ENCODE measurements at regions not wholly inside any gene's neighbourhood (a gene's known extent, or its start where the extent isn't known, plus 50 kb on each side); places are given as distances from the start of the nearest gene placed in this dataset.

DNA sequence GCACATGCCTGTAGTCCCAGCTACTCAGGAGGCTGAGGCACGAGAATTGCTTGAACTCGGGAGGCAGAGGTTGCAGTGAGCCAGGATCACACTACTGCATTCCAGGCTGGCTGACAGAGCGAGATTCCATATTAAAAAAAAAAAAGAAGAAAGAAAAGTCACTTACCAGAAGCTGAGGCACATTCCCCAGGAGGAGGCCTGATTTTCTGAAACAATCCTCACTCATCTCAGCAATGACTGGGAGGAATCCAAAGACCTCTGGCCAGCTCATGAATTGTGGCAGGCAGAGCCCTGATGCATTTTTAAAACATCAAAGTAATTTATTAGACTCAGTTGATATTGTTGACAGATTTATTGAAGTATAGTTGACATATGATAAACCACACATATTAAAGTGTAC lies 206.3 kb downstream of the FOXO1 start:
- no peak overlapping the region for H3K27ac ChIP-seq (ENCODE audit: low read depth, low read length)
- no peaks in the 10 kb centered on the region for H3K4me1 ChIP-seq (ENCODE audit: control insufficient read depth in 5 of 5, insufficient read depth in 5 of 5, low read length in 5 of 5)
- no peaks in the 10 kb centered on the region for H3K36me3 ChIP-seq (ENCODE audit: control insufficient read depth in 5 of 5, insufficient read depth in 5 of 5, low read length in 5 of 5)
- H3K9ac ChIP-seq (ENCODE audit: low read length in 5 of 5) = no peak overlapping the region
- H3K9me3 ChIP-seq (ENCODE audit: control insufficient read depth in 5 of 5, low read length in 5 of 5) = no peaks in the 10 kb centered on the region
- H3K4me3 ChIP-seq (ENCODE audit: low read depth in 1 of 5, low read length in 5 of 5) = no peak overlapping the region
- no peaks in the 10 kb centered on the region for H3K27me3 ChIP-seq (ENCODE audit: control insufficient read depth in 5 of 5, insufficient read depth in 4 of 5, low read length in 5 of 5)

GRCh38 chr13:40464337-40465014 lies 202.0 kb downstream of the FOXO1 start:
- Histone ChIP-seq H3K27ac (ENCODE audit: low read depth, low read length) (no peak overlapping the region), H3K4me3 (ENCODE audit: low read depth in 1 of 5, low read length in 5 of 5) (no peak overlapping the region), H3K9ac (ENCODE audit: low read length in 5 of 5) (no peak overlapping the region), H3K27me3 (ENCODE audit: control insufficient read depth in 5 of 5, insufficient read depth in 4 of 5, low read length in 5 of 5) (no peaks in the 10 kb centered on the region), H3K9me3 (ENCODE audit: control insufficient read depth in 5 of 5, low read length in 5 of 5) (no peaks in the 10 kb centered on the region), H3K4me1 (ENCODE audit: control insufficient read depth in 5 of 5, insufficient read depth in 5 of 5, low read length in 5 of 5) (no peaks in the 10 kb centered on the region), H3K36me3 (ENCODE audit: control insufficient read depth in 5 of 5, insufficient read depth in 5 of 5, low read length in 5 of 5) (no peaks in the 10 kb centered on the region)

- Histone ChIP-seq H3K27ac (ENCODE audit: low read depth, low read length) (no peak overlapping the region), H3K4me3 (ENCODE audit: low read depth in 1 of 5, low read length in 5 of 5) (no peak overlapping the region), H3K4me1 (ENCODE audit: control insufficient read depth in 5 of 5, insufficient read depth in 5 of 5, low read length in 5 of 5) (peaks cover 0 to 3% (median 0%) of the 10 kb centered on the region in 5 donors), H3K9me3 (ENCODE audit: control insufficient read depth in 5 of 5, low read length in 5 of 5) (no peaks in the 10 kb centered on the region), H3K9ac (ENCODE audit: low read length in 5 of 5) (no peak overlapping the region), H3K27me3 (ENCODE audit: control insufficient read depth in 5 of 5, insufficient read depth in 4 of 5, low read length in 5 of 5) (no peaks in the 10 kb centered on the region), H3K36me3 (ENCODE audit: control insufficient read depth in 5 of 5, insufficient read depth in 5 of 5, low read length in 5 of 5) (no peaks in the 10 kb centered on the region)
These were observed 201.4 kb downstream of the FOXO1 start for GRCh38 chr13:40465015-40465390.

DNA sequence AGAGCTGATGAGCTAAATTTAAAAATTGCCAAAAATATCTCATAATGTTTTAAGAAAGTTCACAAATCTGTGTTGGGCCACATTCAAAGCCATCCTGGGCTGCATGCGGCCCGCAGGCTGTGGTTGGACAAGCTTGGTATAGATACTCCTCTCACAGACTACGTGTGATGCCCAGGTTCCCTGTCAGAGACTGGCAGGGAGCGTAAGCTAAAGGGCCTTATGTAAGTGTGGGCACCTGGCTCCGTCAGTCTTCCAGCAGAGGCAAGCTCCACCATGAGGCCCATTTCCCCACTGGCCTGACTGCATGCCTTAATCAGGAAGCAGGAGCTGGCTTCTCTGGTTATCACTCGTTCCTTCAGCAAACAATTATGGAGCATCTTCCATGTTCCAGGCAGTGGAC lies 200.2 kb downstream of the FOXO1 start:
- Histone ChIP-seq H3K4me1 (ENCODE audit: control insufficient read depth in 5 of 5, insufficient read depth in 5 of 5, low read length in 5 of 5) (peaks cover 3 to 12% (median 11%) of the 10 kb centered on the region in 5 donors), H3K27ac (ENCODE audit: low read depth, low read length) (no peak overlapping the region), H3K4me3 (ENCODE audit: low read depth in 1 of 5, low read length in 5 of 5) (no peak overlapping the region), H3K36me3 (ENCODE audit: control insufficient read depth in 5 of 5, insufficient read depth in 5 of 5, low read length in 5 of 5) (no peaks in the 10 kb centered on the region), H3K27me3 (ENCODE audit: control insufficient read depth in 5 of 5, insufficient read depth in 4 of 5, low read length in 5 of 5) (no peaks in the 10 kb centered on the region), H3K9ac (ENCODE audit: low read length in 5 of 5) (no peak overlapping the region), H3K9me3 (ENCODE audit: control insufficient read depth in 5 of 5, low read length in 5 of 5) (no peaks in the 10 kb centered on the region)

- H3K9ac ChIP-seq (ENCODE audit: low read length in 5 of 5) = no peak overlapping the region
- no peak overlapping the region for H3K4me3 ChIP-seq (ENCODE audit: low read depth in 1 of 5, low read length in 5 of 5)
- H3K36me3 ChIP-seq (ENCODE audit: control insufficient read depth in 5 of 5, insufficient read depth in 5 of 5, low read length in 5 of 5) = no peaks in the 10 kb centered on the region
- peaks cover 3 to 14% (median 11%) of the 10 kb centered on the region in 5 donors for H3K4me1 ChIP-seq (ENCODE audit: control insufficient read depth in 5 of 5, insufficient read depth in 5 of 5, low read length in 5 of 5)
- H3K27ac ChIP-seq (ENCODE audit: low read depth, low read length) = no peak overlapping the region
- no peaks in the 10 kb centered on the region for H3K27me3 ChIP-seq (ENCODE audit: control insufficient read depth in 5 of 5, insufficient read depth in 4 of 5, low read length in 5 of 5)
- no peaks in the 10 kb centered on the region for H3K9me3 ChIP-seq (ENCODE audit: control insufficient read depth in 5 of 5, low read length in 5 of 5)
These were observed 198.1 kb downstream of the FOXO1 start for GRCh38 chr13:40468227-40468838.

- no peak overlapping the region for H3K9ac ChIP-seq (ENCODE audit: low read length in 5 of 5)
- H3K27ac ChIP-seq (ENCODE audit: low read depth, low read length) = no peak overlapping the region
- H3K4me3 ChIP-seq (ENCODE audit: low read depth in 1 of 5, low read length in 5 of 5) = no peak overlapping the region
- peaks cover 3 to 14% (median 11%) of the 10 kb centered on the region in 5 donors for H3K4me1 ChIP-seq (ENCODE audit: control insufficient read depth in 5 of 5, insufficient read depth in 5 of 5, low read length in 5 of 5)
- no peaks in the 10 kb centered on the region for H3K9me3 ChIP-seq (ENCODE audit: control insufficient read depth in 5 of 5, low read length in 5 of 5)
- H3K36me3 ChIP-seq (ENCODE audit: control insufficient read depth in 5 of 5, insufficient read depth in 5 of 5, low read length in 5 of 5) = no peaks in the 10 kb centered on the region
- no peaks in the 10 kb centered on the region for H3K27me3 ChIP-seq (ENCODE audit: control insufficient read depth in 5 of 5, insufficient read depth in 4 of 5, low read length in 5 of 5)
These were observed 196.7 kb downstream of the FOXO1 start for GRCh38 chr13:40469581-40470310.

GRCh38 chr13:40470660-40471059 lies 195.8 kb downstream of the FOXO1 start:
- Histone ChIP-seq H3K27me3 (ENCODE audit: control insufficient read depth in 5 of 5, insufficient read depth in 4 of 5, low read length in 5 of 5) (no peaks in the 10 kb centered on the region), H3K4me1 (ENCODE audit: control insufficient read depth in 5 of 5, insufficient read depth in 5 of 5, low read length in 5 of 5) (peaks cover 3 to 14% (median 11%) of the 10 kb centered on the region in 5 donors), H3K4me3 (ENCODE audit: low read depth in 1 of 5, low read length in 5 of 5) (no peak overlapping the region), H3K36me3 (ENCODE audit: control insufficient read depth in 5 of 5, insufficient read depth in 5 of 5, low read length in 5 of 5) (no peaks in the 10 kb centered on the region), H3K27ac (ENCODE audit: low read depth, low read length) (peak overlapping the region; percentile 58), H3K9me3 (ENCODE audit: control insufficient read depth in 5 of 5, low read length in 5 of 5) (no peaks in the 10 kb centered on the region), H3K9ac (ENCODE audit: low read length in 5 of 5) (no peak overlapping the region)

- no peaks in the 10 kb centered on the region for H3K27me3 ChIP-seq (ENCODE audit: control insufficient read depth in 5 of 5, insufficient read depth in 4 of 5, low read length in 5 of 5)
- H3K36me3 ChIP-seq (ENCODE audit: control insufficient read depth in 5 of 5, insufficient read depth in 5 of 5, low read length in 5 of 5) = no peaks in the 10 kb centered on the region
- H3K4me3 ChIP-seq (ENCODE audit: low read depth in 1 of 5, low read length in 5 of 5) = no peak overlapping the region
- H3K9ac ChIP-seq (ENCODE audit: low read length in 5 of 5) = no peak overlapping the region
- peak overlapping the region; percentile 58 for H3K27ac ChIP-seq (ENCODE audit: low read depth, low read length)
- peaks cover 3 to 14% (median 11%) of the 10 kb centered on the region in 5 donors for H3K4me1 ChIP-seq (ENCODE audit: control insufficient read depth in 5 of 5, insufficient read depth in 5 of 5, low read length in 5 of 5)
- H3K9me3 ChIP-seq (ENCODE audit: control insufficient read depth in 5 of 5, low read length in 5 of 5) = no peaks in the 10 kb centered on the region
These were observed 195.4 kb downstream of the FOXO1 start for GRCh38 chr13:40471076-40471475.

GRCh38 chr13:40471911-40472310 lies 194.5 kb downstream of the FOXO1 start:
- no peak overlapping the region for H3K4me3 ChIP-seq (ENCODE audit: low read depth in 1 of 5, low read length in 5 of 5)
- peaks cover 3 to 20% (median 17%) of the 10 kb centered on the region in 5 donors for H3K4me1 ChIP-seq (ENCODE audit: control insufficient read depth in 5 of 5, insufficient read depth in 5 of 5, low read length in 5 of 5)
- no peak overlapping the region for H3K9ac ChIP-seq (ENCODE audit: low read length in 5 of 5)
- H3K27me3 ChIP-seq (ENCODE audit: control insufficient read depth in 5 of 5, insufficient read depth in 4 of 5, low read length in 5 of 5) = no peaks in the 10 kb centered on the region
- H3K9me3 ChIP-seq (ENCODE audit: control insufficient read depth in 5 of 5, low read length in 5 of 5) = no peaks in the 10 kb centered on the region
- H3K27ac ChIP-seq (ENCODE audit: low read depth, low read length) = no peak overlapping the region
- no peaks in the 10 kb centered on the region for H3K36me3 ChIP-seq (ENCODE audit: control insufficient read depth in 5 of 5, insufficient read depth in 5 of 5, low read length in 5 of 5)

Data from subcutaneous abdominal adipose tissue (tissue), 5 donors.